ENCODE measurements at regions not wholly inside any gene's neighbourhood (a gene's known extent, or its start where the extent isn't known, plus 50 kb on each side); places are given as distances from the start of the nearest gene placed in this dataset.

GRCh38 chr13:73901324-73902068 is 232.7 kb downstream of the KLF12 start:
- no peak for TF ChIP-seq FOXP2 (optimal IDR thresholded peaks at IDR 0.05; ENCODE audit: borderline replicate concordance, extremely low read depth, extremely low read length, insufficient read depth)
- TF ChIP-seq TAF1 (IDR thresholded peaks at IDR 0.05; ENCODE audit: borderline replicate concordance, insufficient read depth, low read length): no peak
- TF ChIP-seq, protein P1, sequence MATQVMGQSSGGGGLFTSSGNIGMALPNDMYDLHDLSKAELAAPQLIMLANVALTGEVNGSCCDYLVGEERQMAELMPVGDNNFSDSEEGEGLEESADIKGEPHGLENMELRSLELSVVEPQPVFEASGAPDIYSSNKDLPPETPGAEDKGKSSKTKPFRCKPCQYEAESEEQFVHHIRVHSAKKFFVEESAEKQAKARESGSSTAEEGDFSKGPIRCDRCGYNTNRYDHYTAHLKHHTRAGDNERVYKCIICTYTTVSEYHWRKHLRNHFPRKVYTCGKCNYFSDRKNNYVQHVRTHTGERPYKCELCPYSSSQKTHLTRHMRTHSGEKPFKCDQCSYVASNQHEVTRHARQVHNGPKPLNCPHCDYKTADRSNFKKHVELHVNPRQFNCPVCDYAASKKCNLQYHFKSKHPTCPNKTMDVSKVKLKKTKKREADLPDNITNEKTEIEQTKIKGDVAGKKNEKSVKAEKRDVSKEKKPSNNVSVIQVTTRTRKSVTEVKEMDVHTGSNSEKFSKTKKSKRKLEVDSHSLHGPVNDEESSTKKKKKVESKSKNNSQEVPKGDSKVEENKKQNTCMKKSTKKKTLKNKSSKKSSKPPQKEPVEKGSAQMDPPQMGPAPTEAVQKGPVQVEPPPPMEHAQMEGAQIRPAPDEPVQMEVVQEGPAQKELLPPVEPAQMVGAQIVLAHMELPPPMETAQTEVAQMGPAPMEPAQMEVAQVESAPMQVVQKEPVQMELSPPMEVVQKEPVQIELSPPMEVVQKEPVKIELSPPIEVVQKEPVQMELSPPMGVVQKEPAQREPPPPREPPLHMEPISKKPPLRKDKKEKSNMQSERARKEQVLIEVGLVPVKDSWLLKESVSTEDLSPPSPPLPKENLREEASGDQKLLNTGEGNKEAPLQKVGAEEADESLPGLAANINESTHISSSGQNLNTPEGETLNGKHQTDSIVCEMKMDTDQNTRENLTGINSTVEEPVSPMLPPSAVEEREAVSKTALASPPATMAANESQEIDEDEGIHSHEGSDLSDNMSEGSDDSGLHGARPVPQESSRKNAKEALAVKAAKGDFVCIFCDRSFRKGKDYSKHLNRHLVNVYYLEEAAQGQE (IDR thresholded peaks at IDR 0.05; ENCODE audit: insufficient read depth in 1 of 2, low read depth in 2 of 2, low read length in 2 of 2): no peak
- TF ChIP-seq SIN3A (IDR thresholded peaks at IDR 0.05; ENCODE audit: borderline replicate concordance, insufficient read depth, low read length): no peak
- no peak for TF ChIP-seq POLR2AphosphoS5 (IDR thresholded peaks at IDR 0.05; ENCODE audit: low read depth, low read length)

DNA sequence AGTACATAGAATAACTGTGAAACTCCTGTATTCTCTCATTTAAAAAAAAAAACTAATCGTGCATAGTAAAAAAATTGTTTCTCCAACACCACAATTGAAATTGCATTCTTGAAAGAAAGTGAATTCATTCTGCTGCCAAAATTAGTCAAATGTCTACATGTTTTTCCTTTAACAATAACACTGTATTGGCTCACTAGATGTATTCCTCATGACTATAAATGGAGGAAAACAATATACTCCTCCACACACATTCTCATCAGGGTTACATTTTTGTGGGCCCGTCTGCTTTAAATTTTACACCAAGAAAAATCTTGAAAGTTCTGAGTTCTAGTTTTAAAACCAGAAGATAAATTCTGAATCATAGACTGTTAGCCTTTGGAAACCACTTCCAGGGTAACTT is 233.6 kb downstream of the KLF12 start:
- no peak for TF ChIP-seq POLR2AphosphoS5 (IDR thresholded peaks at IDR 0.05; ENCODE audit: low read depth, low read length)
- TF ChIP-seq FOXP2 (optimal IDR thresholded peaks at IDR 0.05; ENCODE audit: borderline replicate concordance, extremely low read depth, extremely low read length, insufficient read depth): no peak
- TF ChIP-seq SIN3A (IDR thresholded peaks at IDR 0.05; ENCODE audit: borderline replicate concordance, insufficient read depth, low read length): no peak
- no peak for TF ChIP-seq TAF1 (IDR thresholded peaks at IDR 0.05; ENCODE audit: borderline replicate concordance, insufficient read depth, low read length)
- TF ChIP-seq, protein P1 (IDR thresholded peaks at IDR 0.05; ENCODE audit: insufficient read depth in 1 of 2, low read depth in 2 of 2, low read length in 2 of 2): no peak

GRCh38 chr13:73898899-73899298 is 235.3 kb downstream of the KLF12 start:
- TF ChIP-seq, protein P1 (IDR thresholded peaks at IDR 0.05; ENCODE audit: insufficient read depth in 1 of 2, low read depth in 2 of 2, low read length in 2 of 2): no peak
- TF ChIP-seq SIN3A (IDR thresholded peaks at IDR 0.05; ENCODE audit: borderline replicate concordance, insufficient read depth, low read length) (no peak), TAF1 (IDR thresholded peaks at IDR 0.05; ENCODE audit: borderline replicate concordance, insufficient read depth, low read length) (no peak), POLR2AphosphoS5 (IDR thresholded peaks at IDR 0.05; ENCODE audit: low read depth, low read length) (no peak), FOXP2 (optimal IDR thresholded peaks at IDR 0.05; ENCODE audit: borderline replicate concordance, extremely low read depth, extremely low read length, insufficient read depth) (no peak)

DNA sequence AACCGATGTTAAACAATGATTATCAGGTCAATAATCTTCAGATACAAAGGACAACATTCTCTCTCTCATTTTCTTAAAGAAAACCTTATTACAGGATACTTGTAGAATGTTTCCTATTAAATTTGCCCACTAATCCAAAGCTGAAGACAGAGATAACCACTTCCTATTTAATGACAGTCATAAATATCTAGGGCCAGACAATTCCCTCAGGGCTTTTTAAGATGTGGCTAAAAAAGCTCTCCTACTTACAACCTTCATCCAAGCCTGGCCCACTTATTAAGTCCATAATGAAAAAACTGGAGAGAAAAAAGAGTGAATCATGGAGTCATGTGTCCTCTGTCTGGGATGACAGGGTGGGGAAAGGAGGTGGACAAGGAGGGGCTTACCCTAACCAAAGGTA is 235.9 kb downstream of the KLF12 start:
- TF ChIP-seq, protein P1 (IDR thresholded peaks at IDR 0.05; ENCODE audit: insufficient read depth in 1 of 2, low read depth in 2 of 2, low read length in 2 of 2): no peak
- TF ChIP-seq POLR2AphosphoS5 (IDR thresholded peaks at IDR 0.05; ENCODE audit: low read depth, low read length) (no peak), SIN3A (IDR thresholded peaks at IDR 0.05; ENCODE audit: borderline replicate concordance, insufficient read depth, low read length) (no peak), FOXP2 (optimal IDR thresholded peaks at IDR 0.05; ENCODE audit: borderline replicate concordance, extremely low read depth, extremely low read length, insufficient read depth) (no peak), TAF1 (IDR thresholded peaks at IDR 0.05; ENCODE audit: borderline replicate concordance, insufficient read depth, low read length) (no peak)

All from PFSK-1 (cell line).